A549 (cell line): ENCODE measurements at regions not wholly inside any gene's neighbourhood (a gene's known extent, or its start where the extent isn't known, plus 50 kb on each side); places are given as distances from the start of the nearest gene placed in this dataset.

Experiments used
- ATAC-seq, 2 experiments: fragments of 200-7000 bp in 1 of 2; fragments of >200 bp in 1 of 2; cut with Nextera tagmentation in 1 of 2; cut with Tn5 transposase in 1 of 2; 3 replicates each; pipeline versions ENCODE4 v1.8.0 to v1.9.1; 2018 to 2020; ENCODE audit warnings: mild to moderate bottlenecking in 1 of 2, moderate library complexity in 1 of 2
- CTCF ChIA-PET: fragments of 300-600 bp; sonication (Branson Sonifier 250); formaldehyde crosslinking; extraction: SDS; loops from one replicate; lab custom pipeline; 2021; ENCODE audit warnings: antibody characterized with exemption, inconsistent platforms; lab: Yijun Ruan, JAX
- POLR2A ChIA-PET: fragments of 350-600 bp; formaldehyde crosslinking; extraction: SDS; loops from one replicate; lab custom pipeline; 2021; ENCODE audit warnings: antibody characterized with exemption, inconsistent platforms; lab: Yijun Ruan, JAX
- DNase-seq, 2 experiments: peaks; one replicate each; pipeline versions ENCODE4 v3.0.0 to v3.0.0-alpha.2; 2011 to 2016; ENCODE audit warnings: low read depth in 1 of 2, low spot score in 1 of 2
- FAIRE-seq: peaks from 2 replicates; lab custom pipeline; 2011; peaks lifted over from hg19 to GRCh38; lab: Jason Lieb, UNC
- H3K27ac ChIP-seq, 2 experiments: fragments of >200 bp; sonication (Bioruptor Twin); formaldehyde crosslinking; 3 replicates each; pipeline ENCODE4 v1.5.1; 2016 to 2017
- H3K4me1 ChIP-seq: fragments of >200 bp; sonication (Bioruptor Twin); formaldehyde crosslinking; 3 replicates; pipeline ENCODE4 v1.6.1; 2016
- H3K4me2 ChIP-seq: fragments of >200 bp; sonication (Bioruptor Twin); formaldehyde crosslinking; 3 replicates; pipeline ENCODE4 v1.6.1; 2016
- H3K4me3 ChIP-seq: fragments of >200 bp; sonication (Bioruptor Twin); formaldehyde crosslinking; 3 replicates; pipeline ENCODE4 v1.5.1; 2016
- H3K9me3 ChIP-seq: fragments of >200 bp; sonication (Bioruptor Twin); formaldehyde crosslinking; 3 replicates; pipeline ENCODE4 v1.6.1; 2016
- BHLHE40 ChIP-seq: IDR thresholded peaks from 2 replicates; pipeline ENCODE4 v1.6.1; 2012; ENCODE audit warnings: low read depth, low read length, inconsistent platforms
- CHD2 ChIP-seq: fragments of 150-350 bp; IDR thresholded peaks from 2 replicates; pipeline ENCODE4 v1.6.1; 2014; ENCODE audit warnings: low read length; ENCODE audit not compliant: partially characterized antibody
- EHF ChIP-seq: fragments of 250-450 bp; sonication (Bioruptor Pico); IDR thresholded peaks from 2 replicates; pipeline ENCODE4 v1.5.0; 2020; ENCODE audit warnings: mild to moderate bottlenecking
- FOXS1 ChIP-seq: fragments of 250-450 bp; sonication (Bioruptor Pico); IDR thresholded peaks from 2 replicates; pipeline ENCODE4 v1.5.0; 2020; ENCODE audit warnings: mild to moderate bottlenecking, moderate library complexity
- HMGXB4 ChIP-seq: fragments of 250-450 bp; sonication (Bioruptor Pico); IDR thresholded peaks from 2 replicates; pipeline ENCODE4 v1.5.0; 2021; ENCODE audit warnings: mild to moderate bottlenecking, moderate library complexity, borderline replicate concordance
- HOXB5 ChIP-seq: fragments of 250-450 bp; sonication (Bioruptor Pico); IDR thresholded peaks from 2 replicates; pipeline ENCODE4 v1.5.0; 2020; ENCODE audit warnings: mild to moderate bottlenecking, moderate library complexity
- KDM5A ChIP-seq: fragments of 200-600 bp; sonication (generic); IDR thresholded peaks from 2 replicates; pipeline ENCODE4 v1.6.1; 2016; ENCODE audit warnings: antibody characterized with exemption, mild to moderate bottlenecking
- MAFK ChIP-seq: fragments of 450-650 bp; IDR thresholded peaks from 2 replicates; pipeline ENCODE4 v1.6.1; 2014; ENCODE audit not compliant: partially characterized antibody
- MAX ChIP-seq: IDR thresholded peaks from 2 replicates; pipeline ENCODE4 v1.6.1; 2012
- MAZ ChIP-seq: fragments of 150-350 bp; IDR thresholded peaks from 2 replicates; pipeline ENCODE4 v1.6.1; 2014; ENCODE audit warnings: antibody characterized with exemption, low read depth, low read length, borderline replicate concordance
- MYC ChIP-seq: IDR thresholded peaks from 2 replicates; pipeline ENCODE4 v1.6.1; 2012; ENCODE audit warnings: mild to moderate bottlenecking, inconsistent platforms, low read length, improper control_type of control experiment, borderline replicate concordance
- NFE2L2 ChIP-seq: fragments of 150-350 bp; conservative IDR thresholded peaks from 2 replicates; pipeline ENCODE4 v1.6.1; 2014; ENCODE audit warnings: low read length
- POLR2A ChIP-seq: IDR thresholded peaks from 2 replicates; pipeline ENCODE4 v1.6.1; 2012; ENCODE audit warnings: mild to moderate bottlenecking, low read length
- POLR2AphosphoS2 ChIP-seq: conservative IDR thresholded peaks from 2 replicates; pipeline ENCODE4 v1.6.1; 2012; ENCODE audit warnings: low read length, improper control_type of control experiment, inconsistent platforms
- RAD21 ChIP-seq, 2 experiments: fragments of >200 bp in 1 of 2; sonication (Bioruptor Twin) in 1 of 2; formaldehyde crosslinking in 1 of 2; IDR thresholded peaks in 1 of 2; conservative IDR thresholded peaks in 1 of 2; 2 replicates in 1 of 2; 3 replicates in 1 of 2; pipeline ENCODE4 v1.6.1; 2012 to 2018; ENCODE audit warnings: inconsistent platforms in 1 of 2
- TP53 ChIP-seq: fragments of 250-450 bp; sonication (Bioruptor Pico); IDR thresholded peaks from 2 replicates; pipeline ENCODE4 v1.5.0; 2021; ENCODE audit warnings: mild to moderate bottlenecking, moderate library complexity
- WGBS: methylation state at CpG from one replicate; pipeline ENCODE4 v1.1.6; 2017; ENCODE audit errors: missing lambda C conversion rate; 5-methylcytosine and 5-hydroxymethylcytosine counted together
- TF ChIP-seq, protein P1 (sequence below): fragments of 200-600 bp; sonication (generic); IDR thresholded peaks from 2 replicates; pipeline ENCODE4 v1.6.1; 2016; ENCODE audit warnings: antibody characterized with exemption, mild to moderate bottlenecking, moderate library complexity
- TF ChIP-seq, protein P2 (sequence below): fragments of 450-650 bp; IDR thresholded peaks from 2 replicates; pipeline ENCODE4 v1.6.1; 2014; ENCODE audit warnings: antibody characterized with exemption
- TF ChIP-seq, protein P3 (sequence below): fragments of 150-350 bp; IDR thresholded peaks from 2 replicates; pipeline ENCODE4 v1.6.1; 2014; ENCODE audit warnings: low read depth, mild to moderate bottlenecking, low read length

DNA sequence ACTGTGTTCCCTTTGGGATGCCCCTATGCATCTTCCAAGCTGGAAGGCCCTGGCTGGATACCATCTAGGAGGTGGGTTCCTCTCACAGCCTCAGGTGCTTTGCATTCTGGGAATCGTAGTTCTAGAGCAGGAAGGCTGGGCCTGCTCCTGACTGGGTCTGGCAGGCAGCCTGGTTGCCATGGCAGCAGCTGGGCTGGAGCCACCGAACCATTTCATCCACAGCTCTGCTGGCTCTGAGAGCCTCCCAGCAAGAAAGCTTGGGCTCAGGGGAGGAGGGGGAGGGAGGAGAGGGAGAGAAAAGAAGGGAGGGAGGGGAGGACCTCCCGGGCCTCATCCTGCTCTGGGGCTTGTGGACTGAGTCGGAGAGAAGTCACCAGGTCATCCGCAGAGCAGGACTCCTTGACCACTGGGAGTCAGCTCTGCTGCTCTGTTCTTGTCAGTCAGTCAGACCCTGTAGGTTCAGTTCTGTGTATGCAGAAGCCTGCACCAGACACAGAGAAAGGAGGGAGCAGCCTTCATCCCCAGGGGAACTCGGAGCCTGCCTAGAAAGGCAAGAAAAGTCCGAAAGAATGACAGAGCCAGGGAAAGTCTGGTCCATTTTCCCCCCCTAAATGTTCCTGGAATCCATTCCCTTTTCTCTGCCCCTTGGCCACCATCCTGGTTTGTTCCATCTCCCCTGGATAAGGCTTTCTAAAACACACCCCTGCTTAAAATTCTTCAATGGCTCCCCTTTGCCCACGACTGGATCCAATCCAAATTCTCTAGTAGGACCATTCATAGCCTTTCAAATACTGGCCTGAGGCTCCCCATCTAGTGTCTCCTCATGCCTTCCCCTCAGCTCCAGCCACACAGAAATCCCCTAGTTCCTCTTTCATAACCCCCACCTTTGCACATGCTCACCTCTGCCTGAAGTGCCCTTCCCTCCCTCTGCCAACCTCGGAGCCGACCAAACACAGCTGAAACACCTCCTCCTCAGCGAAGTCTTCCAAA lies 65.4 kb upstream of the ARAP3 start (continued):
- no peak for TF ChIP-seq HOXB5
- no peak for TF ChIP-seq FOXS1 (CRISPR knock-in tag)
- no peak for TF ChIP-seq POLR2A

GRCh38 chr5:141746395-141746794 lies 64.4 kb upstream of the ARAP3 start:
- Histone ChIP-seq H3K9me3 (no peaks in the 10 kb centered on the region), H3K27ac (no peak overlapping the region), H3K4me3 (no peak overlapping the region), H3K4me2 (no peak overlapping the region), H3K4me1 (no peaks in the 10 kb centered on the region)
- DNase-seq = no peak
- CTCF ChIA-PET = interaction anchor here (1.2 to 3.8 kb wide), 2 partner anchors 45 to 133 kb away, joined by 4 to 13 read pairs; partner anchors contain the start of gene PCDH1
- no peak for TF ChIP-seq NFE2L2
- no peak for TF ChIP-seq MAZ
- TF ChIP-seq EHF (CRISPR knock-in tag) = no peak
- no peak for TF ChIP-seq MAX
- no peak for TF ChIP-seq TP53 (CRISPR knock-in tag)
- TF ChIP-seq FOXS1 (CRISPR knock-in tag) = no peak
- TF ChIP-seq, protein P1, sequence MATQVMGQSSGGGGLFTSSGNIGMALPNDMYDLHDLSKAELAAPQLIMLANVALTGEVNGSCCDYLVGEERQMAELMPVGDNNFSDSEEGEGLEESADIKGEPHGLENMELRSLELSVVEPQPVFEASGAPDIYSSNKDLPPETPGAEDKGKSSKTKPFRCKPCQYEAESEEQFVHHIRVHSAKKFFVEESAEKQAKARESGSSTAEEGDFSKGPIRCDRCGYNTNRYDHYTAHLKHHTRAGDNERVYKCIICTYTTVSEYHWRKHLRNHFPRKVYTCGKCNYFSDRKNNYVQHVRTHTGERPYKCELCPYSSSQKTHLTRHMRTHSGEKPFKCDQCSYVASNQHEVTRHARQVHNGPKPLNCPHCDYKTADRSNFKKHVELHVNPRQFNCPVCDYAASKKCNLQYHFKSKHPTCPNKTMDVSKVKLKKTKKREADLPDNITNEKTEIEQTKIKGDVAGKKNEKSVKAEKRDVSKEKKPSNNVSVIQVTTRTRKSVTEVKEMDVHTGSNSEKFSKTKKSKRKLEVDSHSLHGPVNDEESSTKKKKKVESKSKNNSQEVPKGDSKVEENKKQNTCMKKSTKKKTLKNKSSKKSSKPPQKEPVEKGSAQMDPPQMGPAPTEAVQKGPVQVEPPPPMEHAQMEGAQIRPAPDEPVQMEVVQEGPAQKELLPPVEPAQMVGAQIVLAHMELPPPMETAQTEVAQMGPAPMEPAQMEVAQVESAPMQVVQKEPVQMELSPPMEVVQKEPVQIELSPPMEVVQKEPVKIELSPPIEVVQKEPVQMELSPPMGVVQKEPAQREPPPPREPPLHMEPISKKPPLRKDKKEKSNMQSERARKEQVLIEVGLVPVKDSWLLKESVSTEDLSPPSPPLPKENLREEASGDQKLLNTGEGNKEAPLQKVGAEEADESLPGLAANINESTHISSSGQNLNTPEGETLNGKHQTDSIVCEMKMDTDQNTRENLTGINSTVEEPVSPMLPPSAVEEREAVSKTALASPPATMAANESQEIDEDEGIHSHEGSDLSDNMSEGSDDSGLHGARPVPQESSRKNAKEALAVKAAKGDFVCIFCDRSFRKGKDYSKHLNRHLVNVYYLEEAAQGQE = no peak
- TF ChIP-seq CHD2 = no peak
- TF ChIP-seq BHLHE40 = no peak
- no peak for TF ChIP-seq MAFK
- no peak for TF ChIP-seq POLR2AphosphoS2
- no peak for TF ChIP-seq RAD21 (conservative IDR thresholded peaks at IDR 0.05 in 1 of 2, IDR thresholded peaks at IDR 0.05 in 1 of 2)
- TF ChIP-seq, protein P2, sequence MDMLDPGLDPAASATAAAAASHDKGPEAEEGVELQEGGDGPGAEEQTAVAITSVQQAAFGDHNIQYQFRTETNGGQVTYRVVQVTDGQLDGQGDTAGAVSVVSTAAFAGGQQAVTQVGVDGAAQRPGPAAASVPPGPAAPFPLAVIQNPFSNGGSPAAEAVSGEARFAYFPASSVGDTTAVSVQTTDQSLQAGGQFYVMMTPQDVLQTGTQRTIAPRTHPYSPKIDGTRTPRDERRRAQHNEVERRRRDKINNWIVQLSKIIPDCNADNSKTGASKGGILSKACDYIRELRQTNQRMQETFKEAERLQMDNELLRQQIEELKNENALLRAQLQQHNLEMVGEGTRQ = no peak
- no peak for TF ChIP-seq MYC
- TF ChIP-seq HMGXB4 (CRISPR knock-in tag) = no peak
- no peak for FAIRE-seq
- ATAC-seq = no peak
- 86% methylated on average over 2 of the region's 2 CpGs for WGBS
- POLR2A ChIA-PET = no interaction called here

- ChIA-PET POLR2A (no interaction called here), CTCF (interaction anchor here (0.6 to 3.8 kb wide), 2 partner anchors 66 to 134 kb away, joined by 3 to 13 read pairs; partner anchors contain the start of gene PCDH1)
- FAIRE-seq (no peak), ATAC-seq (no peak), DNase-seq (no peak)
- Histone ChIP-seq H3K4me2 (no peak overlapping the region), H3K27ac (no peak overlapping the region), H3K4me3 (no peak overlapping the region), H3K9me3 (no peaks in the 10 kb centered on the region), H3K4me1 (no peaks in the 10 kb centered on the region)
- TF ChIP-seq BHLHE40 = no peak
- TF ChIP-seq KDM5A = no peak
- TF ChIP-seq EHF (CRISPR knock-in tag) = no peak
- TF ChIP-seq, protein P3, sequence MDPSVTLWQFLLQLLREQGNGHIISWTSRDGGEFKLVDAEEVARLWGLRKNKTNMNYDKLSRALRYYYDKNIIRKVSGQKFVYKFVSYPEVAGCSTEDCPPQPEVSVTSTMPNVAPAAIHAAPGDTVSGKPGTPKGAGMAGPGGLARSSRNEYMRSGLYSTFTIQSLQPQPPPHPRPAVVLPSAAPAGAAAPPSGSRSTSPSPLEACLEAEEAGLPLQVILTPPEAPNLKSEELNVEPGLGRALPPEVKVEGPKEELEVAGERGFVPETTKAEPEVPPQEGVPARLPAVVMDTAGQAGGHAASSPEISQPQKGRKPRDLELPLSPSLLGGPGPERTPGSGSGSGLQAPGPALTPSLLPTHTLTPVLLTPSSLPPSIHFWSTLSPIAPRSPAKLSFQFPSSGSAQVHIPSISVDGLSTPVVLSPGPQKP = no peak
- 0% methylated on average over 2 of the region's 3 CpGs for WGBS
Measured at GRCh38 chr5:141745390-141745789, 63.4 kb upstream of the ARAP3 start.
